ENCODE measurements at regions not wholly inside any gene's neighbourhood (a gene's known extent, or its start where the extent isn't known, plus 50 kb on each side); places are given as distances from the start of the nearest gene placed in this dataset.

DNA sequence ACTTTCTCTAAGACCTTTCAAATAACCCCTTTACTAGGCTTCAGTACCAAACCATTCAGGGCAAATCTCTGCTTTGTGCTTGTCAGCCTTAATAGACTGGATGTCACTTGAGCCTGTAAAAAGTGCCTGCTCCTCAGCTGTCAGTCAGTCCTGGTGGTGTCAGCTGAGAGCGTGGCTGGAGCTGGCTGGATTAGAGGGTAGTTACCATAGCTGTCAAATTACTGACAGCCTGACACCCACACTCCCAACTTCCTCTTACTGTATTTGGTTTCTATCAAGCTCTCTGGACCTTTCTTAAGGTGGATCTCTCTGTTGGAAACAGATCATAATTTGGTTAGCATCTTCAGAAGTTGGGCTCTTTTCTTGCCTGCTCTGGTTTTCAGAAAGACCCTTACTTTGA is 371.4 kb upstream of the ATP5MC3 start:
- no peak for DNase-seq

DNA sequence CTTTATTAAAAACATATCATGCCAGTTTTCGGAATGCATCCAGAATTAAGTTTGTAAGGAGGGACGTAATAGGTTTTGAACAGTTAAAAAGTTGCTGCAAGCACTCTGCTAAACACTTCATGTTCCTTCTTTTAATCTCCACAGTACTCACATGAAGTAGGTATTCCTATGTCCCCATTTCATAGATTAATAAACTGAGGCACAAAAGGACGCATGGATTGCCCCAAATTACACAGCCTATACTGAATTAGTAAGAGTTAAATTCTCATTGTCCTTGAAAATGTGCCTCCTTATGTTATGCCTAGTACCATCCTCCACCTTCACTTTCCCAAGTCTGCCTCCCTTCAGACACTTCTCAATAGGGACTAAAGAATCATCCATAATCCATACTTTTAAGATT is 358.9 kb upstream of the ATP5MC3 start:
- DNase-seq, result no peak

DNA sequence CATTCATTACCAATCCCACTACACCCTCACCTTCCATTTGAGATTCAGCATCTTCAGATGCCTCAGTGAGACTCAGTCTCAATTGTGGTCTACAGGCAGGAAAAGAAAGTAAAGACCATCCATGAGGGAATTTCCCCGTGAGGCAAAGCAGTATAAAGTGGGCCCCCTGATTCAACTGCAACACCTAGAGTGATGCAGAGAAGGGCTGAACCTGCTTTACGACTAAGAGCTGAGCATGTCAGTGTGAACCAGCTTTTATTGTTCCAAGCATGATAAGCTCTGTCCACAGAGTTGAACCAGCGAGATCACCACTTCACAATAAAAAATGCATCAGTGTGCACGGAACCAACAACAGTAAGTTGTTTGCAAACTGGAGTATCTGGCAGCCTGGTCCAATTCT is 357.6 kb upstream of the ATP5MC3 start:
- DNase-seq, result no peak

DNA sequence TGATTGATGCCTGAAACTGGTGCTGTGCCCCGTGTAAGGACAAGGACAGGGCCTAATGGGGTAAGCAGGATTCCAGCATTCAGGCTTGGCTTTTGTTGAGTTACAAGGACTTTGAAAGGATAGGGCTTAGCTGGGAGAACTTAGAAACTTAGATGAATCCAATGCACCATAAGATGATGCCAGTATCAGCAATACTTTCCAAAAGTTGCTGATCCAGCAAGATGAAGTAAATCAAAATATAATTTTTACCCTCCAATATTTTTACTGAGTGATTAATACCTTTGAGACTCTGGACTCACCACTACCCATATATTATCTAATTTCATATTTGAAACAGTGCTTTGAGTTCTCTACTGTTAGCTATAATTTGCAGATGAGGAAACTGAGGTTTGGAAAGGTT is 354.5 kb upstream of the ATP5MC3 start:
- no peak for DNase-seq

DNA sequence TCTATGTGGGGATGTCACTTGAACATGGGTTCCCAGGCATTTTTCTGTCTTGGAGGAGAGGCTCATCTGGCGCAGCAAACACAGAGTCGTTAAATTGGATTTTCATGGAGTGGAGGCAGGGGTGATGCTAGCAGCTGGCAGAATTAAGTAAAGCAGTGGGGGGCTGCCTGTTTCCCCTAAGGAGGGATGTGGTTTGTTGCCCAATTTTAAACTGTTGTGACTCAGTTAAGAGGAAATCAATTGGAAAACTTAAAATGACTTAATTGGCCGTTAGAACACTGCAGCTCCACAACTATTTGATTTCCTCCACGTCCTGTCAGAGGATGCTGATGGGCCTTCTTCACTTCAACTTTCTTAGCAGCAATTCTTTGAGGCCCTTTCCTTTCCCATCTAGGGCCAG is 354.1 kb upstream of the ATP5MC3 start:
- DNase-seq, result no peak

DNA sequence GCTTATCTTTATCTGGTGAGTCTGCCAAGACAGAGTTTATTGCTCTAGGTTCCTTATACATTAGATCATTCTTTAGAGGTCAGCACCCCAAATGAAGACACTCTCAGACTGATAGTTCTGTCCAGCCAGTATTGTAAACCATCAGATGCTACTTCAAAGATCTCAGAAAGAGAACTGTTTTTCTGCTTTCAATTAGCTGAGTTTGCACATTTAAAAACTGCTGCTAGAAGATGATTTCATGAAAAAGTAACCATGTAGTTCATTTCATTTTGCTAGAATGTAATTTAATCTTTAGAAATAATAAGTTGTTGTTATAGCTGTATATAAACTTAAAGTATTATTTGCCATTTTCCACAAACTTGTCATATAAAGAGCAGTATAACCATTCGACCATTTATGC is 344.5 kb upstream of the ATP5MC3 start:
- DNase-seq, result no peak

DNA sequence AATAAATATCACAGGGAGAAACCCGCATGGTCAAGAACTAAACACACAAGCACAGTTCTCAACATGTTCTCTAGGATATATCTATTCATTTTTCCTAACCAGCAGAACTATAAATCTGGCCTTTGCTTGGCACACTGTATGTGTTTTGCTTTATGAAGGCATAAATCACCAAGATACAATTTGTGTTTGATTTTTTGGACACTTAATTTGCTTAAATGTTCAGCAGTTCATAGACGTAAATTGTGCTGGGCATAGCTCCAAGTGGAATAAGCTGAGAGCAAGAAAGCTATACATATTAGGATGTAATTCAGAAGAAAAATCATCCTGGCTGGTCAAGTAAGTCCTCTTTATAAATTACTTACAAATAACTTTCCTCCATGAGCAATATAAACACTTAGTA is 341.5 kb upstream of the ATP5MC3 start:
- DNase-seq, result no peak

DNA sequence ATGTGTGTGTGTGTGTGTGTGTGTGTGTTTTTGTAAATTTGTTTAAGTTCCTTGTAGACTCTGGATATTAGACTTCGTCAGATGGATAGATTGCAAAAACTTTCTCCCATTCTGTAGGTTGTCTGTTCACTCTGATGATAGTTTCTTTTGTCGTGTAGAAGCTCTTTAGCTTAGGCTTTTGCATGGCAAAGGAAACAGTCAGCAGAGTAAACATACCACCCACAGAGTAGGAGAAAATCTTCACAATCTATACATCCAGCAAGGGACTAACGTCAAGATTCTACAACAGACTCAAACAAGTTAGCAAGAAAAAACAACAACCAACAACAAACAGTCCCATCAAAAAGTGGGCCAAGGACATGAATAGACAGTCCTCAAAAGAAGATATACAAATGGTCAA is 336.7 kb upstream of the ATP5MC3 start:
- no peak for DNase-seq

DNA sequence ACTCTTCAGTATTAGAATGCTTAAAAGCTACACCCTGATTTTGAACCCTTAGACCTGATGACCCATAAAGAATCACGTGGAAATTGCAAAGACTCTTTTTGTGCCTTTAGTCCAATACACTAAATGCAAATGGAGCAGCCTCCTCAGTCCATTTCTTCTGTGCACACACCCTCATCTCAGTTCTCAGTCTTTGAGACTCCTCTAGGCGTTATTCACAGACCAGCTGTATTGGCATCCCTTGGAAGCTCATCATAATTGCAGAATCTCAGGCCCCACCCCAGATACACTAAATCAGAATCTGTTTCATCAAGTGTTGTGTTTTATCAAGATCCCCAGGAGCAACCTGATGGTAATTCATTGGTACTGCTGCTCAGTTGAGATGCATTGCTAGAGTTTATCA is 335.0 kb upstream of the ATP5MC3 start:
- no peak for DNase-seq

DNA sequence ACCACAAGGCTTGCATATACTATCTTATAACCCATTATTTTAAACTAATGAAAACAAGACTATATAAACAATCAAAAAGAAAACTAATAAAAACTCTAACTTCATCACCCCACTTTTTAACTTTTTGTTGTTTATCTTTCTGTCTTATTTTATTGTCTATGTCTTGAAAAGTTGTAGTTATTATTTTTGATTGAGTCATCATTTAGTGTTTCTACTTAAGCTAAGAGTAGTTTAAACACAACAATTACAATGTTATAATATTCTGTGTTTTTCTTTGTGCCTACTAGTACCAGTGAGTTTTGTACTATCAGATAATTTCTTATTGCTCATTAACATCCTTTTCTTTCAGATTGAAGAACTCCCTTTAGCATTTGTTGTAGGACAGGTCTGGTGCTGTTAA is 318.7 kb upstream of the ATP5MC3 start:
- DNase-seq, result no peak

DNA sequence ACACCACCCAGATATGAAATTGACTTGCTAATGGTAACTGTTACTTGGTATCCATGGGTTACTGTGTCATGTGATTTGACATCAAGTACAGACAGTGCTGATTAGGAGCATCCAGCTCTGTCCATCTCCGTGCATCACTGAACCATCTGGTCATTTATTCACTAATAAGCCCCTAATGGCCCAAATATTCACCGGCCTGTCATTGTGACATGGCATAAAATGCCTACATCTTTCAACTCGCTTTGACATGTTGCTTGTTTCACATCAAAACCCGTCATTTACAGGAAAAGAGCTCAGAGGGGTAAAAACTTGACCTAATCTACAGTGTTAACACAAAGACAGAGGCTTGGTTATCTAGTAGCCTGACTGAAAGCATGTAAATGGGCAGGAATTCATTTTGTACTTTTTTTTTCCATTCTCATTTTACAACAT is 308.9 kb upstream of the ATP5MC3 start:
- no peak for DNase-seq

DNA sequence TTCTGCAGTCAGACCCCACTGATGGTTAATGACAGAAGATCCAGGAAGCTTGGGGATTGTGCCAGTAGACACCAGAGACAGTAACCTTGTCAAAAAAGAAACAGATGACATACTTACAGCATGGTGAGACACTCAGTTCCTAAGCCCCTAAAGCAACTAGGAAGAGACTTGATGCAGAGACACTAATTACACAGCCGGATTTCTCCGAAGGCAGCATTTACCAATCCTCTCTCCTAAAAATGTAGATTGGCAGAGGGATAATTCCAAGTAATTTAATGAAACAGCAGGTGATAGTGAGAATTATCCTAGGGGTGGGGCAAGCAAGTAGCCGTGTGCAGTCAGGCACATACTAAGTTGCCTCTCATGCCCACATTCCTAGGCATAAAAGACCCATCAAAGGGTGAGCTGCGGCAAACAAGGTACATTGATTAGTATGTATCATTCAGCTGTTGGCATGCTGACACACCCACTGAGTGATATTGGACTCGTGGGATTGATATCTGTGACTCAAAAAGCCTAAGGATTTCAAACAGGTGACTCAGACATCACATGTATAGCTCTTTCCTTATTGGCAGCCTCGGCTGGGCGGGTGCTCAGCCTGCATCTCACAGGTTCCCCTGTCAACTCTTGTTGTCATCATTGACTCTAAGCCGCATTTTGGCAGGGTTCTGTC is 296.7 kb upstream of the ATP5MC3 start:
- DNase-seq, result no peak

DNA sequence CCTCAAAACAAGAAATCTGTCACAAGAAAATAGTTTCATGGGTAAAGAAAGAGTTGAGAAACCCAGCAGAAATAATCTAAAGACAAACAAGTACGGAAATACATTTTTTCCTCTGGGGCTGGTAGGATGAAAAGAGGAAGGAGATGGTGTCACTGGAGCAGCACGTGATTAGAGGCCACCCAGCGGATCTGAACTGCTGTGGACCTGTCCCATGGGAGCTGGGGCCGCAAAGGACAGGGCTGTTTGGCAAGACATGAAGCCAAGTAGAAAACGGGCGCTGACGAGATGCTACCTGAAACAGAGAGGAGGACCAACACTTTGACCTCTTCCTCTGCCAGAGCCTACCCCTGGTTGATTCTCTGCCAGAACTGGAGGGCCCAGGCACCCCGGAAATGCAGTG is 295.4 kb upstream of the ATP5MC3 start:
- DNase-seq, result no peak

DNA sequence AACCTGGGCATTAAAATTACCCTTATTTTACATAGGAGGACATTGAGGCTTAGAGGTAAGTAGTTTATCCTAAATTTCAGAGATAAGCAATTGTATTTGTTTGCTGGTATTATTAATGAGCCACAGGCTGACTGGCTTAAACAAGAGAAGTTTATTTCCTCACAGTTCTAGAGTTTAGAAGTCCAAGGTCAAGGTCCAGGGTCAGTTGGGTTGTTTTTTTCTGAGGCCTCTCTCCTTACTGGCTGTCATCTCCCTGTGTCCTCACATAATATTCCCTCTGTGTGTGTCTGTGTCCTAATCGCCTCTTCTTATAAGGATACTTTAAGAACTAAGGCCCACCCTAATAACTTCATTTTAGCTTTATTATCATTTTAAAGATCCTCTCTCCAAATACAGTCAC is 294.9 kb upstream of the ATP5MC3 start:
- DNase-seq, result no peak

DNA sequence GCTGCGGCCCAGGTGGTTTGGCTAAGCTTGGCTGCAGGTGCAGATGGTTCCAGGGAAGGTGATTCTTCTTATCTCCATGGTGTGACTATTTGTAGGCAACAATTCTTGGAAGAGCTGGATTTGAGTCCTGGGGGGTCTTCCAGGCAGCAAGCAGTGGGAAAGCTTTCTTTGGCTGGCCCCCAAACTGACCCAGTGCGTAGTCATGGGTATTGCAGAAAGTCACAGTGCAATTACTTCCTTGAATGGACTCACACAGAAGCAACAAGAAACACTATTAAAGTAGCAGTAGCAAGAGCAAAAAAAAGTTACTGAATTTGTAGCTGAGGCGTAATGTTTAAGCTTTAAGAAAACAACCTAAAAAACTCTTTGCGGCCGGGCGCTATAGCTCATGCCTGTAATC is 293.6 kb upstream of the ATP5MC3 start:
- DNase-seq, result no peak

DNA sequence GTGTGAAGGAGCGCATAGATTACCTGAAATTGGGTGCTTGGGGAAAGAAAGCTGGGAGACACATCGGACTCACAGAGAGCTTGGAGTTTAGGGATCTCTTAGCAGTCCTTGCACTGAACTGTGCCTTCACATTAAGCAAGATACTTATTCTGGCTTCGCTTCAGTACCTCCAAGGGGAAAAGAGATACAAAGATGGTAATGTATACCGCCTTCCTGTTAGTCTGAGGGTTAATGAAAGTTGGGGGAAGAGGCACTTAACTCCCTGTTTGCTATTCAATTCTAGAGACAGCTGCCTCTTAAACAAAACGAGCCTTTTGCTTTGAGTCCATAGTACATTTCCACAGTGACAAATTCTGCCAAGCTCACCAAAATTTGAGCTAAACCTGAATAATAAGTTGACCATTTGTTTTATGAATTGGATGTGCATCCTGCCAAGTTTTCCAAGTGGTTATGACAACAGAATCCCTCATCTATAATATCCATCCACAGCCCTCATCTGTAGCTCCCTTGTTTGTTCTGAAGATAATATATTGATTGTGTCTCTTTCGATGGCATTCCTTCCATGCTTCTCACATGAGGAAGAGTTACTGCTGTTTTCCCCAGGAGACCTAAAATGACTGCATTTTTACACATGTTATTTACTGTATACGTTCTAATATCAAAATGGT is 287.1 kb upstream of the ATP5MC3 start:
- DNase-seq, result no peak

DNA sequence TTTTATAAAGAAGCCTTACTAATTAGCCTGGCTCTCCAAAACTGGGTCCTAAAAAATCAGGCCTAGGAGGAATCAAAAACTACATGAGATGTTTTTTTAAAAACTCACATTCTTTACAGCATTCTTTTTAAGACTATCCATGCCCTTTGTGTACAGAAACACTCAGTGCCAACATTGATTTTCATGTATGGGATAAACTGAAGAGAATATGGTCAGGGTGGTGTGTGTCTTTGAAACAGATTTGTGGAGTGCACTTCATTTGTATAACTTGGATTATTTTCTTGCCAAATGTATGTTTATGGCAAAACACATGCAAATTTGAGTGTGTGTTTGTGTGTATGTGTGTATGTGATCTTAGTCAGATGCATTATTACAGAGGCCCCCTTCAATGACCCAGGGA is 283.6 kb upstream of the ATP5MC3 start:
- DNase-seq, result no peak

DNA sequence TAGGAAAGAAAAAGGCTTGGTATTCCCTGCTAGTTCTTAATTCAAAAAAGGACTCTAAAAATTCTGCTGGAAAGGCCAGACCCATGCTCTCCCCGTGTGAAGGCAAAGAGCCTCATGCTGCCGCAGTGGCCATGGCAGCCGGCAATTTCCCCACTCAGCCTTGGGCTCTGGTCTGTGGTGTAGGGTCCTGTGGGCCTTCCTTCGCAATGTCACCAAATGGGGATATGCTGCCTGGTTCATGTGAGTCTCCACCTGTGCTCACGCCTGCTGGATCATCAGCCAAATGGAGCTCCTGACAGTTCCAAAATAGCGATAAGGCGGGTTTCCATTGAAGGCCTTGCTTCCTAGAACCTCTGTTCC is 282.8 kb upstream of the ATP5MC3 start:
- DNase-seq, result no peak

DNA sequence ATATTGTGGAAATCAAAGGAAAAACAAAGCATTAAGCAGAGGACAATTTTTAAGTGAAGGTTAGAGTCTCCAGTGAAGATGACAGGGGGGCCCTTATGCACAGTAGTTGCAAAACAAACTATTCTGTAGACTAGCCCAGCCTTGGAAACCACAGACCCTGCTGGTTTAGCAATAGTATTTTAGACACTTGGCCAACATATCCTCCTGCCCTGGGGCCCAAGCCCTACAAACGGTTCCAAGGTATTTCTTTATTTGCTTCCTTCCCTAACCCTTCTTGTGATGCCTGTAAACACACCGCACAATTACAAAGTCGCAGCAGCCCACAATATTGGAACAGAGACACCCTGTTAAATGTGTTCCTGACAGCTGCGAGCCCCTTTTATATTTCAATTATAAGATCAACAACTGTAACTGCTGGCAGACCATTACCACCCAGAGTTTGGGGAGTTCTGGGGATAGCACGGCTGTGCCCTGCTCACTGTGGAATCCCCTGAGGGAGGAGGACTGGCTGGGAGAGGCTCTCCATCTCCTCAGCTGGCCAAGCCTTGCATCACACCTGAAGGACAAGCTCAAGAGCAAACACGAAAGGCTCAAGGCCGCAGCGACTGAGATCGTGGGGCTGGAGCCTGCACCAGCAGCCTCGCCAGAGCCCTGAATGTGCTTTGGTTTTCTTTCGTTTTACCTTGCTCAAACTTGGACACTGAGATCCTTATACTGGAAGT is 282.2 kb upstream of the ATP5MC3 start:
- DNase-seq, result no peak

DNA sequence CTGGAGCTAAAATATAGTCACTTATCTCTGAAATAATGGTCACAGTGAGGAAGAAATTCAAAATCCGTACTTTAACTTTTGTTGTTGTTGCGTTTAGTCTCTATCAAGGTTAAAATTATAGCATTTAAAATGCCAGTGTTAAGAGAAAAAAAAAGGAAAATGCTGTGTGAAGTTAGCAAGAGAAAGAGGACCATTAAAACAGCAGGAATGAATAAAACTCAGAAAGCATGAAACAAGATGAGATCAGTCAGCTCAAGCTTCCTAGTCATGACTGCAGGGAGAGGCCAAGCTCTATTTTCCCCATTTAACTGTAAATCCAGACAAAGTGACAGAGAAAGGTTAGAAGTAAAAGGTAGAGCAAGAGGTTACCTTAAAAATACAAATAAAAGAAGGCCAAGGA is 281.7 kb upstream of the ATP5MC3 start:
- no peak for DNase-seq

DNA sequence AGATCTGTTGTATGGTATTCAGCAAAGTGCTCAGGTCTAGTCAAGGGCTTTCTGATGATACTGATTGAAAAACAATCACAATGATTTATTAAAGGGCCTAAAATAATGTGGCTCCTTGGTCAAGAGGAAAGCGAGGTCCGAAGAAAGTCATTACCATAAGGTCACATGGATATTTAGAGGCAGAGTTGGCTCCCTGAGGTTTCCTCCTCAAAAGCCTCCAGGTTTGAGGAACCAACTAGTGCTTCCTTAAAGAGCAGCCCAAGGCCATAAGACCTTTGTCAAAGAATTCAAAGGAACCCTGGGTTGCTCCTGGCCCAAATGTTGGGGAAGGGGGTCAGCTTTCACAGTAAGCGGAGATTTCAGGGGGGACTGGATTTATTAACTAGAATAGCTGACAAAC is 280.7 kb upstream of the ATP5MC3 start:
- DNase-seq, result no peak

DNA sequence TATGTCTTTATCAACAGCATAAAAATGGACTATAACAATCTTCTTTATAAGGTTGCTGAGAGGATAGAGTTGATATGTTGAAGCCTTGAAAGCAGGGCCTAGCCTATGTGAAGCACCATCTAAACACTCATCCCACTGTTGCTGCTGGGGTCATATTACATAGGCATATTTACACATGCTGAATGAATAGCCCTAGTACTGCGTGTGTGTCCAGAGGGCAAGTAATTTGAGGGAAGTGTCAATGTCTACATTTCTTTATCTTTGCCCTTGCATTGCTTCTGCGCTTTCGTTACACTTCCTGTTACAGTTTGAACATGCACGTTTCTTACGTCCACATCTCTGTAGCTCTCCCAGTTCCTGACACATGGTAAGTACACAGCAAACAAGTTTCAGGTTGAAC is 280.3 kb upstream of the ATP5MC3 start:
- DNase-seq, result no peak

DNA sequence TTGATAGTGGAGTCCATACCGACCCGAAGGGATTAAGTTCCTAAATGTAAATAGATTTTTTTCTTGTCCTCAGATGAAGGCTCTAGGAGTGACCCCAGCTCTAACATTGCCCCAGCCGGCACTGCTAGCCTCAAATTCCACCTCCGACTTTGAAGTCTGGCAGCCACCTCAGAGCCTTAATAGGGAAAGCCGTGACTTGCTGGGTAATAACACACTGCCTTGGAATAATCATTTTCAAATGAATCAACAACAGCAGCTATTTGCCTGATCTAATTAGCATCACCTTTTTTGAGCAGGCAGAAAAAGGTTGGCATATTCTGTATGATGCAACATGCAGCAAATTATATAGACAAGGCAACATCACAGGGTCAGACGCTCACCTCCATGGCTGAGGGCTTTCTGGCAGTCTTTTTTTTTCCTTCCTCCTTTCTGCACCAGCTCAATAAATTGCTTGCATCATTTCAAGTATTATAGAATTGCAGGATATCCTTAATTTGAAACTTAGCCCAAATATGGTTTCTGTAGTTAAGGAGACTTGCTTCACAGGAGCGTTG is 276.5 kb upstream of the ATP5MC3 start:
- no peak for DNase-seq

DNA sequence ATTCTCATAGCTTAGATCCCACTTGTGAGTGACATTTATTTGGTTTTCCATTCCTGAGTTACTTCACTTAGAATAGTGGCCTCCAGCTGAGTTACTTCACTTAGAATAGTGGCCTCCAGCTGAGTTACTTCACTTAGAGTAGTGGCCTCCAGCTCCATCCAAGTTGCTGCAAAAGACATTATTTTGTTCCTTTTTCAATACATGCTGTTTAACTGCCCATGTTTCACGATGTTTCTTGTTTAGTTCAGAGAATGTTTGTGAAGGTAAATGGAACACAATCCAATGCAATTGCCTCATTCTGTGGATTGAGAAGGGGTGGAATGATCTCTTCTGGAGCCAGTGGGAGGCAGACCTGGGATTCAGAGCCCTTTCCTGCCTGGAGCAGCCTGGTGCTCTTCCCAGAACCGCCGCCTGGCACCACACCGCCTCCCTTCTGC is 273.5 kb upstream of the ATP5MC3 start:
- DNase-seq, result no peak

Data from NCI-H446 treated with DMSO at 0.1 percent for 48 hours (cell line).